ENCODE measurements at regions not wholly inside any gene's neighbourhood (a gene's known extent, or its start where the extent isn't known, plus 50 kb on each side); places are given as distances from the start of the nearest gene placed in this dataset.
"Not testable (repeated sequence)": the region's sequence is repeated elsewhere in the genome, so short reads cannot be mapped to it uniquely, and the experiment has no call there.

DNA sequence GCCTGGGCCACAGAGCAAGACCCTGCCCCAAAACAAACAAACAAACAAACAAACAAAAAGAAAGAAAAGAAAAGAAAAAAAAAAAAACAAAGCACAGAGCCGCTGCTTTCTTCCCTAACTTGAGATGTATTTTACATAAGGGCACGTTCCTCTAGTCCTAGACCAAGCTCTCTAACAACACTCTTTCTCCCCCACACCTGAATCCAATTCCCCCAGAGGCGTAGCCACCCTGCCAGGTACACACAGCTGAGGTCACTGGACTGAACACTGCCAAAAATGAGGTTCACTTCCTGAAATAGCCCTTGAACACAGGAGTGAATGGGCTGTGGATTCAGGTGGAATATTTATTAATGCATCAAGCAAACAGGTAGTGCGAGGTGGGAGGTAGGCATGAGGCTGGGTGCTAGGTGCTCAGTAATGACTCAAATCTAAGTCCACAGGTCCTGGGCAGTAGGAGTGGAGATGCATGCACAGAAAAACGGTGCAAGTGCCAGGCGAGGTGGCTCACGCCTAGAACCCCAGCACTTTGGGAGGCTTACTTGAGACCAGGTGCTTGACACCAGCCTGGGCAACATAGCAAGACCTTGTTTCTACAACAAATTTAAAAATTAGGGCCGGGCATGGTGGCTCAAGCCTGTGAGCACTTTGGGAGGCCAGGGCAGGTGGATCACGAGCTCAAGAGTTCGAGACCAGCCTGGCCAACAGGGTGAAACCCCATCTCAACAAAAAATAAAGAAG is 136.6 kb upstream of the C1QTNF3 start:
- H3K36me3 ChIP-seq = peaks cover 7 to 50% (median 39%) of the 10 kb centered on the region in 11 experiments; a peak in 20 of 22 replicates
- H3K4me1 ChIP-seq; H3K9me3 ChIP-seq (replicated peaks in 1 of 11); H4K20me1 ChIP-seq; H3K27ac ChIP-seq; H3K27me3 ChIP-seq; H3K4me2 ChIP-seq; H3K4me3 ChIP-seq; H3K9ac ChIP-seq: not testable (repeated sequence)

DNA sequence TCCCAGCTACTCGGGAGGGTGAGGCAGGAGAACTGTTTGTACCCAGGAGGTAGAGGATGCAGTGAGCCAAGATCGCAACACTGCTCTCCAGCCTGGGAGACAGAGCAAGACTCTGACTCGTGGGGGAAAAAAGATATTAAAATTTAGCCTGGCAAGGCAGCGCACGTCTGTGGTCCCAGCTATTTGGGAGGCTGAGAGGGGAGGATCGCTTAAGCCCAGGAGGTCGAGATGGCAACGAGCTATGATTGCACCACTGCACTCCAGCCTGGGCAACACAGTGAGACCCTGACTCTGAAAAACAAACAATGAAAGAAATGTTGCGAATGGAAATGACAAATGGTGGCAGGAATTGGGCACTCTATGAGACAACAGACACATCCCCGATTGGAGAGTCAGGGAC is 137.2 kb upstream of the C1QTNF3 start:
- H3K27me3 ChIP-seq; H3K9ac ChIP-seq; H3K4me1 ChIP-seq; H4K20me1 ChIP-seq; H3K4me3 ChIP-seq; H3K27ac ChIP-seq; H3K4me2 ChIP-seq; H3K9me3 ChIP-seq (replicated peaks in 1 of 11): not testable (repeated sequence)
- peaks cover 7 to 53% (median 37%) of the 10 kb centered on the region in 11 experiments; a peak in 20 of 22 replicates for H3K36me3 ChIP-seq

DNA sequence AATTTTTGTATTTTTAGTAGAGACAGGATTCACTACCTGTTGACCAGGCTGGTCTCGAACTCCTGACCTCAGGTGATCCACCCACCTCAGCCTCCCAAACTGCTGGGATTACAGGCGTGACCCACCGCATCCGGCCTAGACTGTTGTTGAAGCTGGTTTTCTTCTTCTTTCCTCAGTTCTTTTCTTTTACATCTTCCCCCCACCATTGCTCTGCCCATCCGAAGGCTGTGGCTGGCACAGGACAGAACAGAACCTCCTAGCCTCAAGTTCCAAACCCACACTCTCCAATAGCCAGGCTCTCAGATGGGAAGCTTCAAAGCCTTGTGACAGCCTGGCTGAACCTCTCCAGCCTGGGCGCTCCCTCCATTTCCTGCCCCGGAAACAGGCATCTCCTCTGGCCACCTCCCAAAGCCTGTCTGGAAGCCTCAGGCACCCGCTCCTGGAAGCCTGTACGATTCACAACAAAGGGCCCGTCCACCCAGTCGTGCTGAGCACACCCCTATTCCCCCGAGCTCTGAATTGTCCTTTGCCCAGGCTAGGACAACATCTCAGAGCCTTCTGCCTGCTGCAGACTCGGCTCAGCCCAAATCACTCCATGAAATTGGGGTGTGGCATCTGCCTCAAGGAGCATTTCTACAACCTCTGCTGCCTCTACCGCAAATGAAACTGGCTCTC is 138.1 kb upstream of the C1QTNF3 start:
- H3K36me3 ChIP-seq = peaks cover 5 to 56% (median 37%) of the 10 kb centered on the region in 11 experiments; a peak in 19 of 22 replicates
- not testable (repeated sequence) for H3K9ac ChIP-seq; H4K20me1 ChIP-seq; H3K4me2 ChIP-seq; H3K9me3 ChIP-seq (replicated peaks in 1 of 11); H3K27me3 ChIP-seq; H3K27ac ChIP-seq; H3K4me1 ChIP-seq; H3K4me3 ChIP-seq

DNA sequence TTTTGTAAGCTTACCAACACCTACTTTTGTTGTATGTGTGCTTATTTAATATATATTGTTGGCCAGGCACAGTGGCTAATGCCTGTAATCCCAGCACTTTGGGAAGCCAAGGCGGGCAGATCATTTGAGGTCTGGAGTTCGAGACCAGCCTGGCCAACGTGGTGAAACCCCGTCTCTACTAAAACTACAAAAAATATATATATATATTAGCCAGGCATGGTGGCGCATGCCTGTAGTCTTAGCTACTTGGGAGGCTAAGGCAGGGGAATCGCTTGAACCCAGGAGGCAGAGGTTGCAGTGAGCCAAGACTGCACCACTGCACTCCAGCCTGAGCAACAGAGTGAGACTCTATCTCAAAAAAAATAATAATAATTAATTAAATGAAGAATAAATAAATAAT is 142.0 kb upstream of the C1QTNF3 start:
- H3K4me1 ChIP-seq; H3K27ac ChIP-seq; H3K9me3 ChIP-seq (replicated peaks in 1 of 11); H3K4me2 ChIP-seq; H4K20me1 ChIP-seq; H3K9ac ChIP-seq; H3K4me3 ChIP-seq; H3K27me3 ChIP-seq: not testable (repeated sequence)
- peaks cover 5 to 59% (median 40%) of the 10 kb centered on the region in 11 experiments; a peak in 21 of 22 replicates for H3K36me3 ChIP-seq

DNA sequence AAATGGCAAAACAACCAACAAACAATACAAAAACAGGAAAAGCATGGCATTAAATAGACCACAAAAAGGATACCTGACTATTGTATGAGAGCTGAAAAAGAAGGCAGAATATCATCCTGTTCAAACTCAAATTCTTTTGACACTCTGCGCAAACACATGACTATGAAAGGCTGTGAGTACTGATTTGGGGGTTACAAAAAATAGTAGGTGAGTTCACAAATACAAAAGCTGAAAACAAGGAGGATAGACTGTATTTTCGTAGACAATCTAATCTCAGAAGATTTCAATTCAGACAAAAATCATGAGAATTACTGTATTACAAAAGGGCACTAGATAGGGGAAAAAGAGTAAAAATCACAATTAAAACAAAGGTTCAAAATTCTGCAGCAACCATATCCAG is 142.6 kb upstream of the C1QTNF3 start:
- H3K4me3 ChIP-seq; H3K27ac ChIP-seq; H3K9ac ChIP-seq; H3K9me3 ChIP-seq (replicated peaks in 1 of 11); H3K27me3 ChIP-seq; H3K4me2 ChIP-seq; H3K4me1 ChIP-seq: not testable (repeated sequence)
- Histone ChIP-seq H4K20me1 (peaks cover 0 to 12% (median 4%) of the 10 kb centered on the region in 11 experiments; a peak in 4 of 22 replicates), H3K36me3 (peaks cover 10 to 60% (median 41%) of the 10 kb centered on the region in 11 experiments; a peak in 21 of 22 replicates)

DNA sequence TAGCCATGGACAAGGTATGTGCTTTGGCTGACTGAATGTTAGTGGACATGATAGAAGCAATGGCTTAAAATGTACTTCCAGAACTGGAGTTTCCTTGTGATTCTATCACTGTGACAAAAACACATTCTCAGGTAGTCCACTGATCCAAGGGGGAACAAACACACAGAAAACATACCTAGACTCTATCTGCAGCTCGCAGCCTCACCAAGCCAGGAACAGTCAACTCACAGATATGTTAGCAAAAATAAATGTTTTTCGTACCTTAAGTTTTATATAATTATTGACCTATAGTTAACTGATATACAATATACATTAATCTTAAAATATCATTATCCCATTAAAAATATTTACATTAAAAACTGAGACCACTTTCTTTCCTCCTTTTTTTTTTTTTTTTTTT is 143.1 kb upstream of the C1QTNF3 start:
- H3K27me3 ChIP-seq; H3K4me3 ChIP-seq; H3K4me2 ChIP-seq; H3K27ac ChIP-seq; H3K4me1 ChIP-seq; H3K9ac ChIP-seq; H3K9me3 ChIP-seq (replicated peaks in 1 of 11): not testable (repeated sequence)
- H4K20me1 ChIP-seq = peaks cover 0 to 16% (median 6%) of the 10 kb centered on the region in 11 experiments; a peak in 9 of 22 replicates
- H3K36me3 ChIP-seq = peaks cover 11 to 62% (median 42%) of the 10 kb centered on the region in 11 experiments; a peak in 21 of 22 replicates

DNA sequence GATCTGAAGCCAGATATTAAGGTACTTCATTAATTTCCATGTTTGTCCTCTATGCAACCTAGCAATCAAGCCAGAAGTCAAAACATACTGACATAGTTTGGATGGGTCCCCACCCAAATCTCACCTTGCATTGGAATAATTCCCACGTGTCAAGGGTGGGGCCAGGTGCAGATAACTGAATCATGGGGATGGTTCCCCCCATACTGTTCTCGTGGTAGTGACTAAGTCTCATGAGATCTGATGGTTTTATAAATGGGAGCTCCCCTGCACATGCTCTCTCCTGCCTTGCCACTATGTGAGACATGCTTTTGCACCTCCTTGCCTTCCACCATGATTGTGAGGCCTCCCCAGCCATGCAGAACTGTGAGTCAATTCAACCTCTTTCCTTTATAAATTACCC is 143.9 kb upstream of the C1QTNF3 start:
- not testable (repeated sequence) for H3K4me2 ChIP-seq; H3K4me1 ChIP-seq; H3K9ac ChIP-seq; H3K9me3 ChIP-seq (replicated peaks in 1 of 11); H3K27ac ChIP-seq; H3K27me3 ChIP-seq; H3K4me3 ChIP-seq
- Histone ChIP-seq H3K36me3 (peaks cover 11 to 63% (median 42%) of the 10 kb centered on the region in 11 experiments; a peak in 21 of 22 replicates), H4K20me1 (peaks cover 0 to 24% (median 11%) of the 10 kb centered on the region in 11 experiments; a peak in 11 of 22 replicates)
- 0 out of 22 replicates have a peak, but pooled peaks of 1 of the 11 experiments have one; percentile 7 for TF ChIP-seq Cebpa-rat (IDR thresholded peaks at IDR 0.05)

DNA sequence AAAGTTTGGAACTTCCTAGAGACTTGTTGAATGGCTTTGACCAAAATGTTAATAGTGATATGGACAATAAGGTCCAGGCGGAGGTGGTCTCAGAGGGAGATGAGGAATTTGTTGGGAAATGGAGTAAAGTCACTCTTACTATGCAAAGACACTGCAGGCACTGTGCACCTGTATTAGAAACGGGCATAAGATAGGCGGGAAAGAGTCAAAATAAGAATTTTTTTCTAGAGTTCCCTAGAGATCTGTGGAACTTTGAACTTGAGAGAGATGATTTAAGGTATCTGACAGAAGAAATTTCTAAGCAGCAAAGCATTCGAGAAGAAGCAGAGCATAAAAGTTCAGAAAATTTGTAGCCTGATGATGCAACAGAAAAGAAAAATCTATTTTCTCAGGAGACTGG is 144.4 kb upstream of the C1QTNF3 start:
- Histone ChIP-seq H4K20me1 (peaks cover 0 to 30% (median 15%) of the 10 kb centered on the region in 11 experiments; a peak in 16 of 22 replicates), H3K36me3 (peaks cover 11 to 63% (median 43%) of the 10 kb centered on the region in 11 experiments; a peak in 21 of 22 replicates)
- H3K4me3 ChIP-seq; H3K4me1 ChIP-seq; H3K9ac ChIP-seq; H3K9me3 ChIP-seq (replicated peaks in 1 of 11); H3K27ac ChIP-seq; H3K4me2 ChIP-seq; H3K27me3 ChIP-seq: not testable (repeated sequence)

DNA sequence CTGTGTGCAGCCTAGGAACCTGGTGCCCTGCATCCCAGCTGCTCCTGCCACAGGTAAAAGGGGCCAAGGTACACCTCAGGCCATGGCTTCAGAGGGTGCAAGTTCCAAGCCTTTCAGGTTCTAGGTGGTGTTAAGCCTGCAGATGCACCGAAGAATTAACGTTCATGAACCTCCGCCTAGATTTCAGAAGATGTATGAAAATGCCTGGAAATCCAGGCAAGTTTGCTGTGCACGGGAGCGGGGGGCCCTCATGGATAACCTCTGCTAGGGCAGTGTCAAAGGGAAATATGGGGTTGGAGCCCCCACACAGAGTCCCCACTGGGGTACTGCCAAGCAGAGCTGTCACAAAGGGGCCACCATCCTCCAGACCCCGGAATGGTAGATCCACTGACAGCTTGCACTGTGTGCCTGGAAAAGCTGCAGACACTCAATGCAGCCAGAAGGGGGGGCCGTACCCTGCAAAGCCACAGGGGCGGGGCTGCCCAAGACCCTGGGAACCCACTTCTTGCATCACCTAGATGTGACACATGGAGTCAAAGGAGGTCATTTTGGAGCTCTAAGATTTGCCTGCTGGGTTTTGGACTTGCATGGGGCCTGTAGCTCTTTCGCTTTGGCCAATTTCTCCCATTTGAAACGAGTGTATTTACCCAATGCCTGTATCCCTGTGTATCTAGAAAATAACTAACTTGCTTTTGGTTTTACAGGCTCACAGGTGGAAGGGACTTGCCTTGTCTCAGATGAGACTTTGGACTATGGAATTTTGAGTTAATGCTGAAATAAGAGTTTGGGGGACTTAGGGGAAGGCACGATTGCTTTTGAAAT is 145.2 kb upstream of the C1QTNF3 start:
- Histone ChIP-seq H3K36me3 (peaks cover 11 to 65% (median 45%) of the 10 kb centered on the region in 11 experiments; a peak in 21 of 22 replicates), H4K20me1 (peaks cover 0 to 35% (median 18%) of the 10 kb centered on the region in 11 experiments; a peak in 16 of 22 replicates)
- H3K4me3 ChIP-seq; H3K27me3 ChIP-seq; H3K9me3 ChIP-seq (replicated peaks in 1 of 11); H3K4me1 ChIP-seq; H3K4me2 ChIP-seq; H3K9ac ChIP-seq; H3K27ac ChIP-seq: not testable (repeated sequence)

DNA sequence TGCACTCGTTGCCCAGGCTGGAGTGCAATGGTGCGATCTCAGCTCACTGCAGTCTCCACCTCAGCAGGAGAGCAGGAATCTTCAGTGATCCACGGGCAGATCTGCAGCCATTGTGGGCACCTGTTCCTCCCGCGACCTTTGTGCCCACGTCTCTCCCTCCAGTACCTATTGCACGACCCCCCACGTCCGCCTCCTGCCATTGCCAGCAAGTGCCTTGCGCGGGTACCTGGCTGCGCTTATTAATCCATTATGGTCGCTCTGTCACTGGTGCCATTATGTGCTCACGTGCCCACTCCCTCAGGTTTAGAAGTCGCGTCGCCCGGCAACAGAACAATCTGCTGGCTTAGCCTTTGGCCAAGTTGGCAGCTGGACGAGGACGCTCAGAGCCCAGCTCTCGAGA is 146.2 kb upstream of the C1QTNF3 start:
- Histone ChIP-seq H3K36me3 (peaks cover 11 to 68% (median 46%) of the 10 kb centered on the region in 11 experiments; a peak in 21 of 22 replicates), H4K20me1 (peaks cover 0 to 35% (median 18%) of the 10 kb centered on the region in 11 experiments; a peak in 16 of 22 replicates)
- H3K27me3 ChIP-seq; H3K4me1 ChIP-seq; H3K9me3 ChIP-seq (replicated peaks in 1 of 11); H3K27ac ChIP-seq; H3K9ac ChIP-seq; H3K4me2 ChIP-seq; H3K4me3 ChIP-seq: not testable (repeated sequence)

All from BLaER1 treated with 17β-estradiol and CSF1 and Interleukin-3, amounts not matched to agents 10 nM and 100 nM (cell line).